Limb (tissue), 2 donors: ENCODE measurements at regions not wholly inside any gene's neighbourhood (a gene's known extent, or its start where the extent isn't known, plus 50 kb on each side); places are given as distances from the start of the nearest gene placed in this dataset.

Experiments
- DNase-seq, 2 donors: peaks; one replicate each; pipeline ENCODE4 v3.0.0-alpha.2; 2016; ENCODE audit errors: extremely low spot score in 2 of 2

- peak in 1 of 2 donors; percentile 7 for DNase-seq
Observed at GRCh38 chr7:41536122-41536872, 166.6 kb downstream of the INHBA start.

DNA sequence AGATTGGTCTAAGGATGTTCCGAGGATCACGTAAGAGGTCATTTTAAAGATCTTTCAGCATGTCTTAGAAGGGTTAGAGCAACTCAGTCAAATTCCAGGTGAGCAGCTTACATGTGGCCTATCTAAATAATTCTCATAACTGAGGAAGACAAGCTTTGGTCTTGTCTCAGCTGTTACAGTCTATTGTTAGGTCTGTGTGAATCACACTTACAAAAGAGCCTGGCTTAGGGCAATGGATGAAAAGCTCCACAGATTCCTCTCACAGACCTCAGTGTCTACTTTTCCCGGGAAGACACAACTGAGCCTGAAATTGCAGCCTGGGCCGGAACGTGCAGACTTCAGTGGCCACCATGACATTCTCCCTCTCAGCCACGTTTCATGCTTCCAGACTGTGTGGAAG lies 173.1 kb downstream of the INHBA start:
- DNase-seq, result no peak

DNA sequence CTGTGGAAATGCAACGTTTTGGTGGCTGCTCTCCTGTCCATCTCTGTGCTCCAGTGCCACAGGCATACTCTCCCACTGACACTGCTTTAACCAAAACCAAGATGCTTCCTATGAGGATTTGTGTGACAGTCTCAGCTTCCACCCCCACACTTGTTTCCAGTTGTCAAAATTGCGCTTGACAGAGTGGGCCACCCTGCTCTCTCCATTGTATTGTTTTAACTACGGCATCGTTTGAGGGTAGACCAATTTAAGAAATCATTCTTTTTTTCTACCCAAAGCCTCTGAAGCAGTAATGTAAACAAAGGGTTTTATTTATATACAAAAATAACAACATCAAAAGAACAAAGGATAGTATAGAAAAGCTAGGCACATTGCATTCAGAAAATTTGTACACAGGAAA lies 178.0 kb downstream of the INHBA start:
- no peak for DNase-seq

- no peak for DNase-seq
Observed at GRCh38 chr7:41520445-41520844, 182.4 kb downstream of the INHBA start.

- DNase-seq, result no peak
Observed at GRCh38 chr7:41517771-41518170, 185.1 kb downstream of the INHBA start.

GRCh38 chr7:41508755-41509154 lies 194.1 kb downstream of the INHBA start:
- DNase-seq, result no peak

- DNase-seq, result no peak
Observed at GRCh38 chr7:41507686-41508268, 195.1 kb downstream of the INHBA start.

- DNase-seq, result no peak
Observed at GRCh38 chr7:41504214-41504980, 198.5 kb downstream of the INHBA start.

- no peak for DNase-seq
Observed at GRCh38 chr7:41503438-41503837, 199.5 kb downstream of the INHBA start.

DNA sequence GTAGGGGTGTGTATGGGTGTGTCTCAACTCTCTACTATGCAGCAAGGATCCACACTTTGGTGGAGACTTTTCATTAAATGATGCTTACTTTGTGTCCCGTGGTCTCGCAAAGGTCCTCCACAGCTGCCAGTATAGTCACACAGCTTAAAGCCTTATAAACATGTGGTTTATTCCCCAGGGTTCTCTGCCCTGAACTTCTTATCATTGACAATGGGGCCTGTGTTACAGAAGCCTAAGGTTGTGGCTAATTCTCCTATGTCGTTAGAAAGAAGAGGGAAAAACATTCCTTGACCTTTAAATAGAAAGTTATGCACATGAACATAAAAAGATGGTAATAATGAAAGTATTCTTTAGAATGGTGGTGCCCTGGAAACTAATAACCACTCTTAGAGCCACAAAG lies 201.4 kb downstream of the INHBA start:
- no peak for DNase-seq

GRCh38 chr7:41501006-41501405 lies 201.9 kb downstream of the INHBA start:
- DNase-seq, result no peak

GRCh38 chr7:41492603-41493002 lies 210.3 kb downstream of the INHBA start:
- DNase-seq, result no peak

- no peak for DNase-seq
Observed at GRCh38 chr7:41491883-41492471, 210.9 kb downstream of the INHBA start.

- DNase-seq, result no peak
Observed at GRCh38 chr7:41491308-41491707, 211.6 kb downstream of the INHBA start.

DNA sequence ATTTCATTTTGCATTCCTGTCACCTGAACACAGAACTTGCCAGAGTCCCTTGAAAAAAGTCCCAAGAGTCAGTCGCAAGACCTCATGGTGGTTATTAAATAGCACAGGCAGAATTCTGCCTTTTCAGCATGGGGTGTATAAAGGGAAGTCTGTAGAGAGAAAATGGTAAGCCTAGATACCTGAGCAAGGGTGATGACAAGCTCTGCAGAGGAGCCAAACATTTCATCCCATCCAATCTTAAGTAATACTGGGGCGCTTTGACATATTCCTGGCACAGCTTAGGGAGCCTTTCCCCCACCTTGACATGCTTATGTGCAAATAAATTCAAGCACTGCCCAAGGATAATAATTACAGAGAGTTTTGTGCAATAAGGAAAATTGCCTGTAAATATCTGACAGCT lies 213.0 kb downstream of the INHBA start:
- DNase-seq, result no peak

GRCh38 chr7:41487229-41487940 lies 215.5 kb downstream of the INHBA start:
- DNase-seq, result no peak

GRCh38 chr7:41481353-41481752 lies 221.5 kb downstream of the INHBA start:
- DNase-seq, result no peak

DNA sequence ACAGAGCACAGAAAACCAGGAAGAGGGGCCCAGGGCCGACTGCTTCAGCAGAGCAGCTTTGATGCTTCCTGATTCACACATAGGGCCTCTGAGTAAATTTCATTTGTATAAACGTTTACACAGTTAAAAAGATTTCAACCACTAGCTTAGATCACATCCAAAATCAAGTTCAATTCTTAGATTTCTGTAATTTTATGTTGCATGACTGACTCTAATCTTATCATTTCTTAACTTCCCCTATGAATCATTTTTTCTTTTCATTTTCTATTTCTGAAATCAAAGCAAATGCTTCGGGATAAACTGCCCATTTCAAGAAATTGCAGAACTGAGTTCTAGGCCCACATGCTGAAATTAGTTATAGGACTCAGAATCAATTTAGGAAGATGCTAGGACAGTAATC lies 224.7 kb downstream of the INHBA start:
- DNase-seq, result no peak

DNA sequence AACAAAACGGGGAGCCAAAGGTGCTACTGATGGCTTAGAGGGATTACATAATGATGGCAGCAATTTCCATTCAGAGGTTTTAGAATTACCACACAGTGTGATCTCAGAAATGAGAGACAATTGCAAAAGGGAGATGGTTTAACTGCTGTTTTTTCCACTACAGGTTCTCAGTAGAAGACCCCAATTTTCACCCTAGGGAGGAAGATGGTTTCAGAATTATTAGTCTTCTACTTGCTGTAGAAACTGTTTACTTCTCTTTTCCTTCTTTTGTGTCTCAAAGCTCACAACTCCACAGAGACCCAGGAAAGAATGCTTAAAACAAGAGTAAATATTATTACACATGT lies 226.5 kb downstream of the INHBA start:
- DNase-seq, result no peak

DNA sequence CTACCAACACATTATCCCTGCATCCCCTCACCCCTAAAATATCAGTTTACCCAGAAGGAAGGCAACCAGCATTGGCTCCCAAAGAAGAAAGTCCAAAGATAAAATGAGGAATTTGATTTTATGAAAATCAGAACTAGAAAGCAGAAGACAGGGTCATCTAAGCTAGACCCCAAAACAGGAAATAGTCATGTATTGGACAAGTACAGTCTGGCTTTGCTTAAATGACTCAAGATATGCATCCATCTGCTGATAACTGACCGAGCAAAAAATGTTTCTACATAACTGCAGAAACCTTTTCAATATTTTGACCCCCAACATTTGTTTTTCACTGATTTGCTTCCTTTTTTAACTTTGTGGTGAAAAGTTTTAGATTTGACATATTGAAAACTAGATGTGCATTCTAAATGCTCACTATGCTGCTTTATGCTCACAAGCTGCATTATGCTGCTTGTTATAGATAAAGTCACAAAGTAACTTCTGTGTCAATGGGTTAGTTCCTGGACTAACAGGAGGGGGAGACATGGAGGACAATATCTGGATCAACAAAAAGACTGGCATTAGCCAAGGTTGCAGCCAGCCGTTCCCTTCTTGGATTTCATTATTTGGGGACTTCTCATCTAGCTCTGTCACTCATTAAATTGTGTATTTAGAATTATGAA lies 227.0 kb downstream of the INHBA start:
- DNase-seq, result no peak

DNA sequence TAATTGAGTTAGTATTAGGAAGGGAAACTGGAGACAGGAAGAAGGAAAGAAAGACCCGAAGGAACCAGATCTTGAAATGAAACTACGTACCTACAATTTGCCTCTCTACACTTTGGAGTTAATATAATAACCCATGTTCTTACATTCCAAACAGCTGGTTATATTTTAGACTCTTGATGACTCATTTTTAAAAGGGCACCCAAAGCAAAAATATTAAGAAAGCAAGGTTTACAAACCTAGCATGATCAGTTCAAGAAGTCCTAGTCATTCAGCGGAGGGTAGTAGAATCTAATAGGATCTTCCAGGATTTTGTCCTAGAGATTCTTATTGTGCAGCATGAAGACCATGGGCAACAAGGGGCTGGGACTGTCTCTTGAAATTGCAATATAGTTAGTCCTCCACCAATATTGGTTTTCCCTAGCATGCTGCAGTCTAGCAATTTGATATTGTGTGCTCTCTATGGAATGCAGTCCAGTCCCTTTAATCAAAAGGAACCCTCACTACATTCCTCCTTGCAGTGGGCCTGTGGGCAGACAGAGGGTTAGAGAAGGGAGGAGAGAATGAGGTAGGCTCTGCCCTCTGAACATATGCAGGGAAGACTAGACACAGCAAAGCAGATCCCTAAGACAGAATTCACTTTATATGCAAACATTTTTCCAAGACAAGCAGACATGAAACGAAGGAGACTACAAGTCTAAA lies 230.3 kb downstream of the INHBA start:
- no peak for DNase-seq
